Fibroblast of upper back skin (primary cell): ENCODE measurements at regions not wholly inside any gene's neighbourhood (a gene's known extent, or its start where the extent isn't known, plus 50 kb on each side); places are given as distances from the start of the nearest gene placed in this dataset.

Experiments
- DNase-seq: peaks from one replicate; pipeline ENCODE4 v3.0.0-alpha.2; 2013

DNA sequence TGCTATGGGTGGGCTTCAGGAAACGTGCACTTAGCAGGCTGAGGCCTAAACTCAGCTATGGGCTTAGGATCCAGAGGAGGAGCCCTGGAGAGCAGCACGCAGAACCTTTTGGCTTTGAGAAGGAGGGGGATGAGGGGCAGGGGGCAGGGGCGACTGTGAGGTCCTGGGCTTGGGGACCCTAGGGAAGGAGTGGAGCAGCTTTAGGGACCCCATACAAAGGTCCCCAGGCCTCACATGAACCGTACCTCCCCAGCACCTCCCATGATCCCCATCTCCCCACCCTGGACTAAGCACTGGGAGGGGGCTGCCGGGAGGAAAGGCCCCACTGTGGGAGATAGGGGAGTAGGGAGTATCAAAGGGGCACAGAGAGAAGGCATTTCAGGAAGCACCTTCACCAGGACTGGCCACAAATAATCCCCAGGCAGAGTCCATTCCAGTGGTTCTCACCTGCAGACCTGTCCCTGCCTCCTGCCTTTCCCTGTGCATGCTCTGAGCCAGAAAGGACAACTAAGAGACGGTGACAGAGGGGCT, 62.0 kb upstream of the KLF13 start:
- no peak for DNase-seq

DNA sequence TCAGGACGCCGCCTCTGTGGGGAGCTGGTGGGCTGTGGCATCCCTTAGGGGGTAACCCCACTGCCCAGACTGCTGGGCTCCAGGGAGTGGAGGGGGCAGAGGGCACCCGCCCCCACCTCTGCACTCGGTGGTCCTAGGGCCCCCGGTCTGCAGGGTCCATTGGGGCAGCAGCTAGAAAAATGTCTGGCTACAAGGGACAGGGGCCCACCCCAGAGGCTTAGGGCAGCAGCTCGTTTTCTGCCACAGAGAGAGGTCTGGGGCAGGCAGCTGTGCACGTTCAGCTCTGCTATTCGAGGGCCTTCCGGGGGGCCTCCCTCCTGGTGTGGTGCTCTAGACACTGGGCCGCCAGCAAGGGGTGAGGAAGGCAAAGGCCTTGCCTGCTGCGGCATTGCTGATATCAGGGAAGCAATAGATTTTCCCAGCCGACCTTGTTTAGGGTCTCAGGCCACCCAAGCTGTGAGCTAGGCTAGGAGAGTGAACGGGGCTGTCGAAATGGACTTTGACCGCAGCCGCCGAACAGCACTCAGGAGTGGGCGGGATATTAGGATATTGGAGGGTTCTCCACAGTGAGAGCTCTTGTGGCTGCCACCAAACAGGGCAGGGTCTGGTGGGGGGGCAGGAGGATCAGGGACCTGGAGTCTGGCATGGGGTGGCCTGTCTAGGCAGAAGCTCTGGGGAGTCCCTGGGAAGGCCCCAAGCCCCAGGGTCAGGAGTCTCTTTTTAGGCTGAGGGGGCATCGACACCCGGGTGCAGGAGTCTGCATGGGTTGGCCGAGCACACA, 61.4 kb upstream of the KLF13 start:
- DNase-seq = no peak

DNA sequence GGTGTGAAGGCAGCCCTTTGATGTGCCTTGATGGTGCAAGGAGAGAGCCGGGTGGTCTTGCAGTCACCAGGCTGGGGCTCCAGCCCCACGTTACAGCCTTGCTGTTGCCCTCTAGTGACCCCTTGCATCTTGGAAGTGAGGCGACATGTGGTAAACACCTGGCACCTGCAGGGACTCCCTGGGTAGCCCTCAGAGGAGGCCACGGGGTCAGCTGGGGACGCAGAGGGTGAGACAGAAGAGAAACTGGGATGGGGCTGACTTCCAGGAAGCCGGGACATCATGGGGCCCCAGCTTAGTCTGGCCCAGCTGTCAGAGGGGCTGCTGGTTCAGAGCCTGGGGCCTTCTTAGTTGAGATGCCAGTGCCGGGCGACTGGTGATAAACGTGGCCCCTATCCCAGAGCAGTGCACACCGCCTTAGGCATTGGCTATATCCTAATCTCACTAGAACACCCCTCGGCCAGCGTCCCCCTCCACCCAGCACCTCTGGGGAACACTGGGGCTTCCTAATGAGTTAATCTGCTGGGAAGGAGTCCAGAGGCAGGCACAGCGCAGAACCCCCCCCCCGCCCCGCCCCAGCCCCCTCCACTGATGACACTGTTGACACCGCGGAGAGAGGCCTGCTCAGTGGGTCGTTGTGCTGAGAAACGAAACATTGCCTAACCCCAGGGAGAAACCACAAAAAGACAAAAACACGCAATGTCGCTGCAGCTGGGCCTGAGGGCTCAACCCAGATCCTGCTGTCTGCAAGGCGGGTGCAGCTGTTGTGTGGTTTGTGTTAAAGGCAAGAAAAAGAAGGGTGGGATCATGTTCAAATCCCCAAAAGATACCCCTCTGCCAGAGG, 60.5 kb upstream of the KLF13 start:
- DNase-seq = peak; percentile 15

DNA sequence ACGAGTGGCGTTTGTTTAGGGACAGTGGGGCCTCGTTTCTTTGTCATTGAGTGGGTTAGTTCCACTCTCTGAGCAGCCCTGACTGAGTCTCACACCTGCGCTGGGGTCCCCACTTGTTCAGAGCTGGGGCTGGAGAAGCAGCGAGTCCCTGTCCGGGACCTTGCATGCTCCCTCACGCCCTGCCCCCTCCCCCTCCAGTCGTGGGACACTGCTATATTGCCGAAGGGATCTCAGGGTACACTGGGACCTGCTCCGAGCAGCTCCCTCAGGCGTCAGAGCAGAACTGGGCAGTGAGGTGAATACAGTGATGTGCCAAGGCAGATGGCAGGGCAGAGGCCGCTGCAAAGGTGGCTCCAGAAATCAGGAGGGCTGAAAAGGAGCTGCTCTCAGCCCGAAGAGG, 59.9 kb upstream of the KLF13 start:
- no peak for DNase-seq

DNA sequence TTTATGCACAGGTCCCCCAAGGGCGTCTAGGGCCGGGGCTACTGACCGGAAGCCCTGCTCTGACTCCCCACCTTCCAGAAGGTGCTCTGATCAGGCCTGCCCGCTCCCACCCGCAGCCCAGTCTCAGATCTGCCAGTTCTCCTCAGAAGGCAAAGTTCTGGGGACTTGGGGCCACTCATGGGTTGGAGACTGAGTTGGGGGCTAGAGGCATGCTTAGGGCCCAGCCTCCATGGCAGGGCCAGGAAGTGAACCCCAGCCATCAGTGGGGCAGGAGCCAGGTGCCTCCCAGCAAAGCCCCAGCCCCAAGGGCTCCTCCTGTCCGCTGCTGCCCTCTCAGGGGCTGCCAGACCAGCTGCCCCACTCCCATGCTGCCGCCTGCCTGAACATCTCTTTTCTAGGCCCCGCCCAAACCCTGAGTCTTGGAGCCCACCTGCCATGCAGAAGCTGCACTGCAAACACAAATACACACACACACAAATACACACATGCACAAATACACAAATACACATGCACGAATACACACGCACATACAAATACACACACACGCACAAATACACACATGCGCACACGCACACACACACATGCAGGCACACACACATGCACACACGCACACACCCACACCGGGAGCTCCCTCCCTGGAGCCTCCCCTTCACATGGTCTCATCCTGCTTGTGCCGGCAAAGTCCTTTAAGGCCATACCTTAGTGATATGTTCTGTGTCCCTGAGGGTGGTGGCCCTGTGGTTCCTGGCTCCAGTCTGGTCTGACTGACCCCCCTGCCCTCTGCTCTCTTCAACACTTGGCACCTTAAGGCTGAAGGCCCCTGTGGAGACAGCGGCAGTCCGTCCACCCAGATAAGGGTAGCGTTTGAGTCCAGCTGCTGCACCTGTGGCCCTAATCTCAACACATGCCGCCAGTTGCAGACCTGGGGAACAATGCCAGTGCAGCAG, 59.2 kb upstream of the KLF13 start:
- DNase-seq = no peak

DNA sequence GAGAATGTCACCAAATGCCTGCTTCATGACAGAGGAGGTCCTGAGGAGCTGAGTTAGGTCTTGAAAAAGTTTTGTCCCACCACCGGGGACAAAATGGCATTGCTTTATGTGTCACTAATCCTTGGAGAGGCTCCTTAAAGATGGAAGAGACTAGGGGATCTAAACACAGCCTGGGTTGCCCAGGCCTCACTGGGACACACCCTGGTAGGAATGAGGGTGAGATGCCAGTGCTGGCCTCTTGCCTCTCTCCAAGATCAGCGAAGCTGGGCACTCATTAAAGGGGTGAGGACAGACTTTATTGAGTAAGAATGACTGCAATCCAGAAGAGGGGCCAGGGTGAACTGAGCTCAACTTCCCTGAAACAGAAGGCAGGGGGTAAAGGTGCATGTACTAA, 58.5 kb upstream of the KLF13 start:
- DNase-seq = no peak

DNA sequence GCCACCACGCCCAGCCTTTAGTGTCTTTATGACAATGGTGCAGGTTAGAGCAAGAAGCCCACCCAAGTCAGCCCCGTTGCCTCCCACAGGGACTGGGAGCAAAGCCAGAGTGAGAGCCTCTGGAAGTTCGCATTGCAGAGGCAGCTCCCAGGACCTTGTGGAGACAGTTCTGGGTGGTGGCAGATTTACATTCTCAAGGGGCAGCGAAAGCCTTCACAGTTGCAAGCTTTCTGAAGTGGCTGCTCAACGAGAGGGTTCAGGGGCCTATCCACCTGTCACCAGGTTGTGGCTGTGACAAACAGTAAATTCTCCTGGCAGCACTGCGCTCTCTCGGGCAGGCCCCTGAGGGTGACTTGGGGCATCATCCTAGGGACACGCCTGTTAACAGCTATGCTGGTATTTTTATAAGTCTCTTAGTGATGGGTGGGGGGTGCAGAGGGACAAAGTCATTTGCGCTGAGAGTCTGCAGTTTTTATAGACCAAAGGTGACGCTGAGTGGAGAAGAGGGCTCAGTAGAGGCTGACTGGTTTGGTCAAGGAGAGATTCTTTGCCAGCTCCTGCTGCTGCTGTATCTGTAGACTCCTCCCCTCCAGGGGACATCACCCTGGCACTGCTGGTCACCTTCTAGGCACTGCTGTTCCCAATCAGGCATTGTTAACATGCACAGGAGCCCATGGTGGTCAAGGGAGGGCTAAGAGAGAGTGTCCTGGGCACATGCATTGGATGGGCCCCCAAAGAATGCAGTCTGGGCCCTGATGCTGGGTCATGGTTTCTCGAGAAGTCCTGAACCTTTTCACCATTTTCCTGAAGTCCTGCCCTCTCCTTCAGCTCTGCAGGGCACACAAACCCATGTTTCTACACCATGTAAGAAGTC, 57.5 kb upstream of the KLF13 start:
- no peak for DNase-seq

DNA sequence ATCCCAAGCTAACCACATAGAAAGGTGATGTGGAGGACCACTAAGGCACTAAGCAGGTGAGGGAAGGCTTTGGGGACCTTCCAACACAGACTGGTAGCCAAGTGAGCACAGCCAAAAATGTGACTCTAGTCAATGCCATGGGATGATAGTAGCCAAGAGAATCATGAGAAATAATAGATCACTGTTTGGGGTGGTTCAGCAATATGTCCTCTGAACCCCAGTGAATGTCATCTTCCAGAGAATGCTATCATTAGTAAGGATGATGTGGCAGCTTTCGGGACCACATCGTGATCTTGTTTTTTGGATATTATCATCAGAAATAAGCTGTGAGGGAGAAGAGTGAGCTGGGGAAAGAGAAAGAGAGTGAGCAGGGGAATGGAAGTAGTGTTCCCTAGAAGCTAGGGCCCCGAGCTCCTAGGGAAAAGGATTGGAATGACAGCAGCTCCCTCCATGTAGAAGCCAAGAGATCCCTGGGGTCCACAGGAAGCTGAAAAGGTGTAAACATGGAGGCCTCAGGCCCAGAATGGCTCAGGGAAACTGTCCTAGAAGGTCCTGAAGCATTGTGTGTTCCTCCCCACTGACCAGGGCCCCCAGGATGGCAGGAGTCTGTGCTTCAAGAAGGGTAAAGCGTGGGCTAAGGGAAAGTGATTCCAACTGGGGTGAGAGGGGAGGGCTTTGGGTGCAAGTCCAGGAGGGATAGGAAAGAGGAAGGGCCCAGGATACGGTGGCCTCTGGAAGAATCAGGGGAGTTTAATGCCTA, 56.6 kb upstream of the KLF13 start:
- no peak for DNase-seq

DNA sequence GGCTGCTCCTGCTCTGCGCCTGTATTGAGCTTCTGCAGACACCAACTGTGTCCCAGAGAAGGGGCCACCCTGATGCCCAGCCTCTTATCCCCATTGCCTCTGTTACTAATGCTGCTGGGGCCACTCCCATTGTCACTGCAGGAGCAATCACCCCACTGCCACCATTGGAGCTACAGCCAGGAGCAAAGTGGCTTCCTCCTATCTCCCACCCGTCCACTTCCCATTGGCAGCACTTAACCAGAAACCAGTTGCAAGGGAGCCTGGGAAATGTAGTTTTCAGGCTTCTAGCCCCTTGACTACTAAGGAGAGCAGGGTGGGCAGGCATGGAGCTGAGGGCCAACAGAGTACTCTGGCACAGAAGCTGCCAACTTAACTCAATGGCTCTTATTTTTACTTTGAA, 55.9 kb upstream of the KLF13 start:
- DNase-seq = no peak

DNA sequence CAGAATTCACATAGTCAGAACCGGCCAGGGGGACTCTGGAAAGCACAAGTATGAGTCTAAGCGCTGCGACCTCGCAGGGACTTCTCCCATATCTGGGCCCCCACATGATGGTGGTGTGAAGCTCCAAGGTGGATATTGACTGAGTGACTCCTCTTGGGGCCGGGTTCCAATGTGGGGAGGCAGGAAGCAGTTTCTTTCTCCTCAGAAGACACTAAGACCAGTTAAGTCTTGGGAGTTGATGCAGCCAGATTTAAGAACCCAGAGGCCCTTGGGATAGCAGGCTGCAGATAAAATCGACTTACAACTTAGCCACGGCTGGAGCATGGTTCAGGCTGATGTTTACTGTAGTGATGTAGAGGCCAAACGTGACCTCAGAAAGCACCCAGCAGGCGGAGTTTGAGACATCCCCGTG, 55.4 kb upstream of the KLF13 start:
- no peak for DNase-seq

DNA sequence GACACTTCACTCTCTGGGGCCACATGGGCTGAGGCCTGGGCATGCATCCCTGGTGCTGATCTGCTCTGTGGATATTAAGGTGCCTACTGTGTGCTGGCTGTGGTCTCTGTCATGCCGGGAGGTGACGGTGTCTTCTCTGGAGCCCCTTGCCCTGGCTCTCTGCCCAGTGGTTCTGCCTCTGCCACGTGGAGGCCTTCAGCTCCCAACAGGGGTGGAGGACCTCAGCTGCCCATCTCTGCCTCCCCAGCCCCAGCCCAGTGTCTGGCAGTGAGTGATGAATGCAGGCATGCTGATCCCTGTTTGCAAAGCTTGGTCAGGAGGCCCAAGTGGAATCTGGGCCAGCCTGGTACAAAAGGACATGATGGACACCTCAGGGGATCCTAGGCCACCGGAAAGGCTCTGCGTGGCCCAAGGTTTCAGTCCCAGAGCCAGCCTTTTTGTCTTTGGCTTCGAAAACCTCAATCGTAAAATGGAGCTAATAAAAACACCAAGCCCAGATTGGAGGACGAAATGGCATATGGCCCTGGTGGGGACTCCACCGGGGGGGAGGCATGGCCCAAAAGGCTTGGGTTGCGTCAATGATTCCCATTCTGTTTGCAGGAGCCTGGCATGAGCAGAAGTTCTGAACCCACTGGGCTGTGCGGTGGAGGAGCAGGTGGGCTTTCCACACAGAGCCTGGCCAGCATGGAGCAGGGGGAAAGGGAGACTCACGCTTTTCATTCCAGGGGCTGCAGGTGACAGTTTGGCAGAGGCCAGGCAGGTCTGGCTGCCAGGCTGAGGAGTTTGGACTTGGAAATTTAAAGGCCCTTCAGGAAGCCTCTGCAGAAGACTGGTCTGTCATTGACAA, 54.7 kb upstream of the KLF13 start:
- no peak for DNase-seq

DNA sequence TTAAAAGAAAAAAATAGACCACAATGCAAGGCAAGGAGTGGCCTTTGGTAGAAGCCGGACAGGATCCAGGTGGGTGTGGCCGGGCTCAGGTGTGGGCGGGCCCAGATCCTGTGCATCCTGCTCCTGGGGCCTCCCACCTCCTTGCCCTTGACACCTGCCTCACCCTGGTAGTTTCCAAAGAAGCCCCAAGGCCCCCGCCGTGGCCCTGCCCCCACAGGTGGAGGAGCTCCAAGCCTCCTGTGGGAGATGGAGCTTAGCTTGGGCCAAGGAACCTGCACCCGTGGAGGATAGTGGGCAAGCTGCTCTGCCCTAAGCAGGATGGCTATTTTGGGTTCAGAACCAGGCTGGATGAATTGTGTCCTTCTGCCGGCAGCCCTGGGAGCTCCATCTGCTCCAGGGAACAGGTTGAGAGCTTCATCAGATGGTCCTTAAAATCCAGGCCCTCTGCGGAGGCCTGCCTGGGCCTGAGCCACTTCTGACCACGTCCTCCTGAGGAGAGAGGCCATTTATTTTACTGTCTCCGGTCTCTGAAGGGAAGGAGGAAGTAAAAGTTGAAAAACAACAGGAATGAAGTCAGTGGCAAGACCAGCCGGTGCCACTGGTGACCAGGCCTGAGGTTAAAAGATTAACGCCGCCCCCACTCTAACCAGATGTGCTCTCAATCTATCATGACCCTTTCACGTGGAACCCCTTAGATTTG, 53.9 kb upstream of the KLF13 start:
- DNase-seq = no peak

DNA sequence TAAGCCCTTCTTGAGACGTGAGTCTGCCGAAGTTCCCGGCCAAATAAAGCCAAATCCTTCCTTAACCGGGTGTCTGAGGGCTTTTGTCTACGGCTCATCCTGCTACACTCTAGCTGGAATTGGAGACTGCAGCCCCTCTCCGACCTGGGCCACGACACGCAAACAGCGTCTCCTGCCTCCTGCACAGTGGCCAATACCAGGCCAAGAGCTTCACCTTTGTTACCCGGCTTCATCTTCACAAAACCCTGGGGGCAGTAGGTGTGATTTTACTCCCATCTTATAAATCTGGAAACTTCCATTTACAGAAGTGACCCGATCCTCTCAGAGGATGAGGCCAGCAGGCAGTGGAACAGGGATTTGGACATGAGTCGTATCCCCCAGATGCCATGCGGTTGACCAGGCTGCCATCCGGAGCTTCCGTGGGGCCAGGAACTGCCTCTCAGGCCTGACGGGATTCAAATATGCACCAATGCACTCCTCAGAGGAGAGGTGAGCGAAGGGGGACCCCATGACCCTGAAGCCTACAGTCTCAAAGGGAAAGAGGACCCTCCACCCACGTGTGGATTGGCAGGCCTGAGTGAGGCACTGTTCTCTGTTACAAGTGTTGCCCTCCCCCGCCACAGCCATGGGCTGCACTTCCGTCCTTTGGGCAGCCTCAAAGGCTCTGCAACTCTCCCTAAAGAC, 53.2 kb upstream of the KLF13 start:
- DNase-seq = no peak

DNA sequence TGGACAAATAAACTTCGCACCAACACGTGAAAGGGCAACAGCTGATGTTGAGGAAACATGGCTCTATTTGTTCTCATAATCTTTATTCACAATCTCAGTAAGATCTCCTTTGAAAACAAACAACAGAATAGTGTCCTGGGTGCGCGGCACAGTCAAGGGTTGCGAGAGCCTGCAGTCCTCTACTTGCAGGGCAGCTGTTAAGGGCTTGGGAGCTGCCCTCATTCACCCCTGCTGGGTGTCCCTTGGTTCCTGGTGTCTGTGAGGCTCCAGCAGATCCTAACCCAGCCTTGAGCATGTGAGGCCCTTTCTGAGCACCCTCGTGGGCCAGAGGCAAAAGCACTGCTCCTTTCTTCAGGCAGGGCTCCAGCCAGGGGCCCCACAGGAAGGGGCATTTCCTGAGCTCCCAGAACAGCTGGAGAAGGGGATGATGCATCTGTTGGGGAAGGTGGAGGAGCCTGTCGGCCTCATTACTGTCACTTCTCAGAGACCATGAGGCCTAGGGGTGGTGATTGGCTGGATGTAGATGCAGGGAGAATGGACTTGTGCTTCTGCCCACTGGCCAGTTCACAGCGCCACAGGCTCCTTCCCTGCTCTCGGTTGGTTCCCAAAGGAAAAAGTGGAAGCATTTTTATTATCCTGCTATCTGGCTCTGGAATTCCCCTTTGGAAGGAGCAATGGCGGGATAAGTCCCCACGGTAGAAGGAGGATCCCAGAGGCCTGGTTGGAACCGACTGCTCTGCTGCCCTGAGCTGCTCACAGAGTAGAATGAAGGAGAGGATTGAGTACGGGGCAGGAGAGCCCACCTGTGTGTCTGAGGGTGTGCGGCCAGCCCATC, 51.9 kb upstream of the KLF13 start:
- DNase-seq = peak; percentile 9

DNA sequence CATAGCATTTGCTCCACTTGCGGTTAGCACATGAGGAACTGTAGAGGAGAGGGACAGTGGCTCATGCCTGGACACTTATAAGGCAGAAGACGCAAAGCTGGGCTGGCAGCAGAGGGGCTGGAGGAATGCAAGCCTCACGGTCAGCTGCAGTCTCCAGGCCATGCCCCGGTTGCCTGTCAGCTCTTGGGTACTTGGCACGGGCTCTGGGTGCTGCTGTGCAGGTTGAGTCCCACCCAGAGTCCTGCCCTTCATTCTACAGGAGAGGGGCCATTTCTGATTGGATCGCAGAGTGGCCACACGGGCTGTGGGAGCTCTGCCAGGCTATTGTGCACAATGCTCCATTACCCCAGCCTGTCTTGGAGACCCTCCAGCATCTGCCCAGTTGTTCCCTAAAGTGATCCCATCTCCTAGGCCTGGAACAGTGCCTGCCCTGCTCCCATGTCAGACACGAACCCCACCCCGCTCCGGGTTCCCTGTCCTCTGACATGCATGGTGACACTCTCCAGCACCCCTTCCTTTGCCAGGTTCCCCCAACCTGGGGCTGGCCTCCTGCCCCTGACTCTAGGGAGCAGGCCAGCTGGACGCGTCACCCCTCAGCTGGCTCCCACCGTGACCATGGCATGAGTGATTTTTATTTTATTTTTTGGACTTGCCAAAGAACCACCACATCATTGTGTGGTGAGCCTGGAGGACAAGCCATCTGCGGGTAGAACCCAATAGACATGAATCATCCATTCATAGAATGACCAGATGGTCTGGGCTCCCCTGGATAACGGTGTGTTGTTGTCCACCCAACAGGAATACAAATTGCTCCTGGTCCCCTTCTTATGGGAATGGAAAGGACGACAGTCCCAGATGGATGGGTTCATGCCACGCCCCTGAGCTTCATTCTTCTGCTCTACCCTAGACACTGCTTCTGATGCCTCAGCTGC, 51.0 kb upstream of the KLF13 start:
- DNase-seq = no peak

DNA sequence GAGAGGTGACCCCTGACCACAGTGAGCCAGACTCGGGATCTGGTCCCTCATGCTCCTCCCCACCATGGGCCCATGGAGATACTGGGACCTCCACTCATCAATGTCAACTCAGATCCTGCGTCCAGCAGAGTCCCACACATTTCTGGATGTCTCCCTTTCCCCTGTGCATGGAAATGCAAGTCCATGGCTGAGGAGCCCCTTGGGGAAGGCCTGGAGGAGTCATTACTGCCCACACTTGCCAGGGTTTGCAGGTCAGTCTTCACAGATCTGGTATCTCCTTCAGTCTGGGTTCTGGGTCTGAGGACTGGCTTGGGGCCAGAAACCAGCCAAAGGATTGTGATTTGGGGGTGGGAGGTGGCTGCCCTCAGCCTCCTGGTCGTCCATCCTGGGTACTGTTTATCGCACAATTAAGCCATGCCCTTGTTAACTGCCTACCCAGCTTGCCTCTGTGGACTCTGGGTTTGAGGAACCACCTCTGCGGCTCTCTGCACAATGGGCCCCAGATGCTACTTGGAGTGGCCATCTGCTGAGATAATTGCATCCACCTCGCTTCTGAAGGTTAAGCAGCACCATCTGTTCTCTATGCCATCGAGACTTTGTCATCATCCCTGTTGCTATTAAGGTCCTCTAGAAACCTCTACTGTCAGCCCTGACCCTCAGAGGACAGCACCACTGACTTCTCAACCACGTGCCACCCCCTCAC, 49.9 kb upstream of the KLF13 start:
- no peak for DNase-seq
